ENCODE measurements at regions not wholly inside any gene's neighbourhood (a gene's known extent, or its start where the extent isn't known, plus 50 kb on each side); places are given as distances from the start of the nearest gene placed in this dataset.

DNA sequence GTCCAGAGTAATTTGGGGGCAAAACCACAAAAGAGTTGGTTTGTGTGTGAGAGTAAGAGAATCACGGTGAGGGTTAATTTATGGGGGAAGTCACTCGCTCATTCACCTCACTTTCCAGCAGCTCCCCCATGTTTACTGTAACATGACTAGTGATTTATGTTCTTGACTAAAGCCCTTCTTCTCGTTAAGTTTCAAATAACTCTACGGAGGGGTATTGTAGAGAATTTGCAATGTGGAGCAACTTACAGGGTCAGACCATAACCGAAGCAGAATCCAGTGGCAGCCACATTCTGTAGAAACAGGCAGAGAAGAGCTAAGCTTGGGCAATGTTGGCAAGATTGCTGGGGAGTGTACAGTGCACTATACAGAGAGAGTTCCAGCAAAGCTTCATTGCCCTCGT is 760.6 kb downstream of the IRX1 start:
- TF ChIP-seq, protein P1, sequence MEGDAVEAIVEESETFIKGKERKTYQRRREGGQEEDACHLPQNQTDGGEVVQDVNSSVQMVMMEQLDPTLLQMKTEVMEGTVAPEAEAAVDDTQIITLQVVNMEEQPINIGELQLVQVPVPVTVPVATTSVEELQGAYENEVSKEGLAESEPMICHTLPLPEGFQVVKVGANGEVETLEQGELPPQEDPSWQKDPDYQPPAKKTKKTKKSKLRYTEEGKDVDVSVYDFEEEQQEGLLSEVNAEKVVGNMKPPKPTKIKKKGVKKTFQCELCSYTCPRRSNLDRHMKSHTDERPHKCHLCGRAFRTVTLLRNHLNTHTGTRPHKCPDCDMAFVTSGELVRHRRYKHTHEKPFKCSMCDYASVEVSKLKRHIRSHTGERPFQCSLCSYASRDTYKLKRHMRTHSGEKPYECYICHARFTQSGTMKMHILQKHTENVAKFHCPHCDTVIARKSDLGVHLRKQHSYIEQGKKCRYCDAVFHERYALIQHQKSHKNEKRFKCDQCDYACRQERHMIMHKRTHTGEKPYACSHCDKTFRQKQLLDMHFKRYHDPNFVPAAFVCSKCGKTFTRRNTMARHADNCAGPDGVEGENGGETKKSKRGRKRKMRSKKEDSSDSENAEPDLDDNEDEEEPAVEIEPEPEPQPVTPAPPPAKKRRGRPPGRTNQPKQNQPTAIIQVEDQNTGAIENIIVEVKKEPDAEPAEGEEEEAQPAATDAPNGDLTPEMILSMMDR (IDR thresholded peaks at IDR 0.05): no peak
- TF ChIP-seq POLR2A (IDR thresholded peaks at IDR 0.05; ENCODE audit: low read depth): no peak
- no peak for TF ChIP-seq EP300 (IDR thresholded peaks at IDR 0.05)
- TF ChIP-seq POLR2AphosphoS5 (IDR thresholded peaks at IDR 0.05): no peak
